GM12874 (cell line): ENCODE measurements at regions not wholly inside any gene's neighbourhood (a gene's known extent, or its start where the extent isn't known, plus 50 kb on each side); places are given as distances from the start of the nearest gene placed in this dataset.

Experiments
- CTCF ChIP-seq: IDR thresholded peaks from 2 replicates; pipeline ENCODE4 v1.5.1; 2011; ENCODE audit warnings: low read depth, mild to moderate bottlenecking, control low read depth, low read length, moderate library complexity; ENCODE audit not compliant: insufficient read depth

GRCh38 chr11:44408711-44409470 lies 99.0 kb upstream of the ALX4 start:
- TF ChIP-seq CTCF = no peak

- no peak for TF ChIP-seq CTCF
Observed at GRCh38 chr11:44409558-44410236, 99.8 kb upstream of the ALX4 start.

- no peak for TF ChIP-seq CTCF
Observed at GRCh38 chr11:44416776-44417175, 106.8 kb upstream of the ALX4 start.

GRCh38 chr11:44417731-44418455 lies 108.0 kb upstream of the ALX4 start:
- TF ChIP-seq CTCF = no peak

- no peak for TF ChIP-seq CTCF
Observed at GRCh38 chr11:44418456-44418830, 108.5 kb upstream of the ALX4 start.

GRCh38 chr11:44421090-44421675 lies 111.2 kb upstream of the ALX4 start:
- no peak for TF ChIP-seq CTCF

GRCh38 chr11:44423289-44423688 lies 113.3 kb upstream of the ALX4 start:
- no peak for TF ChIP-seq CTCF
